HepG2 (cell line): ENCODE measurements at regions not wholly inside any gene's neighbourhood (a gene's known extent, or its start where the extent isn't known, plus 50 kb on each side); places are given as distances from the start of the nearest gene placed in this dataset.

ENCODE experiments used
- CHD2 ChIP-seq: IDR thresholded peaks from 2 replicates; pipeline ENCODE4 v1.6.1; 2011; ENCODE audit warnings: low read depth, low read length, improper control_type of control experiment
- ETV5 ChIP-seq: IDR thresholded peaks from 2 replicates; pipeline ENCODE4 v1.6.1; 2018; ENCODE audit warnings: missing biosample characterization, missing genetic modification reagents, inconsistent platforms, borderline replicate concordance
- FOXP4 ChIP-seq: sonication (generic); formaldehyde crosslinking; IDR thresholded peaks from 2 replicates; pipeline ENCODE4 v1.4.0; 2020; ENCODE audit warnings: missing genetic modification reagents
- HDAC2 ChIP-seq: sonication (generic); formaldehyde crosslinking; IDR thresholded peaks from 2 replicates; pipeline ENCODE4 v1.4.0; 2020; ENCODE audit warnings: missing genetic modification reagents
- HHEX ChIP-seq: IDR thresholded peaks from 2 replicates; pipeline ENCODE4 v1.6.1; 2016; ENCODE audit warnings: control low read depth
- HMGXB4 ChIP-seq, 2 experiments: sonication (generic) in 1 of 2; formaldehyde crosslinking in 1 of 2; IDR thresholded peaks; 2 replicates each; pipeline versions ENCODE4 v1.4.0 to v1.6.1; 2018 to 2020; ENCODE audit warnings: missing genetic modification reagents in 2 of 2, borderline replicate concordance in 1 of 2, low read depth in 1 of 2, mild to moderate bottlenecking in 1 of 2, missing biosample characterization in 1 of 2
- HNF1A ChIP-seq, 2 experiments: sonication (generic) in 1 of 2; formaldehyde crosslinking in 1 of 2; IDR thresholded peaks; 2 replicates each; pipeline versions ENCODE4 v1.4.0 to v1.6.1; 2016 to 2020; ENCODE audit warnings: borderline replicate concordance in 1 of 2, low read depth in 1 of 2, mild to moderate bottlenecking in 1 of 2, missing genetic modification reagents in 1 of 2
- MEIS2 ChIP-seq: sonication (generic); formaldehyde crosslinking; IDR thresholded peaks from 2 replicates; pipeline ENCODE4 v1.9.0; 2021; ENCODE audit warnings: mild to moderate bottlenecking, missing genetic modification reagents
- SALL2 ChIP-seq: sonication (generic); formaldehyde crosslinking; IDR thresholded peaks from 2 replicates; pipeline ENCODE4 v1.8.1; 2023; ENCODE audit warnings: mild to moderate bottlenecking, missing genetic modification reagents, inconsistent platforms
- ZBTB25 ChIP-seq: IDR thresholded peaks from 2 replicates; pipeline ENCODE4 v1.6.1; 2018; ENCODE audit warnings: missing genetic modification reagents
- ZFP1 ChIP-seq: IDR thresholded peaks from 2 replicates; pipeline ENCODE4 v1.6.1; 2016
- ZFP90 ChIP-seq: sonication (generic); formaldehyde crosslinking; IDR thresholded peaks from 2 replicates; pipeline ENCODE4 v1.8.0; 2022; ENCODE audit warnings: missing genetic modification reagents, mild to moderate bottlenecking, inconsistent platforms, borderline replicate concordance
- ZNF160 ChIP-seq: sonication (generic); formaldehyde crosslinking; IDR thresholded peaks from 2 replicates; pipeline ENCODE4 v1.8.0; 2022; ENCODE audit warnings: mild to moderate bottlenecking, inconsistent platforms, missing genetic modification reagents
- ZNF331 ChIP-seq: sonication (generic); formaldehyde crosslinking; IDR thresholded peaks from 2 replicates; pipeline ENCODE4 v1.4.0; 2020; ENCODE audit warnings: missing genetic modification reagents
- ZNF343 ChIP-seq: sonication (generic); formaldehyde crosslinking; IDR thresholded peaks from 2 replicates; pipeline ENCODE4 v1.4.0; 2020; ENCODE audit warnings: mild to moderate bottlenecking, missing genetic modification reagents
- ZNF414 ChIP-seq: sonication (generic); formaldehyde crosslinking; IDR thresholded peaks from 2 replicates; pipeline ENCODE4 v1.5.0; 2020; ENCODE audit warnings: missing genetic modification reagents
- ZNF558 ChIP-seq: sonication (generic); formaldehyde crosslinking; IDR thresholded peaks from 2 replicates; pipeline ENCODE4 v1.9.0; 2022; ENCODE audit warnings: mild to moderate bottlenecking, missing genetic modification reagents, borderline replicate concordance

GRCh38 chr10:33509231-33509831 lies 174.9 kb upstream of the NRP1 start (continued):
- TF ChIP-seq HNF1A (IDR thresholded peaks at IDR 0.05; ENCODE audit: low read depth) (no peak), HNF1A (CRISPR knock-in tag; IDR thresholded peaks at IDR 0.05; ENCODE audit: borderline replicate concordance) (peak; percentile 57; the same call in 1 of the 2 replicates), ZFP90 (CRISPR knock-in tag) (no peak), HDAC2 (CRISPR knock-in tag) (peak; percentile 23; the same call in 1 of the 2 replicates), ZNF414 (CRISPR knock-in tag) (peak; percentile 33; the same call in 1 of the 2 replicates), HHEX (CRISPR knock-in tag) (no peak), CHD2 (no peak), ZNF160 (CRISPR knock-in tag) (no peak), SALL2 (CRISPR knock-in tag) (no peak), ETV5 (CRISPR knock-in tag) (peak; percentile 69; the same call in 1 of the 2 replicates), FOXP4 (CRISPR knock-in tag) (0 out of 2 replicates have a peak, but pooled peaks have one; percentile 42), ZBTB25 (no peak), ZFP1 (CRISPR knock-in tag) (peak; percentile 94; the same call in 1 of the 2 replicates), MEIS2 (CRISPR knock-in tag) (peak; percentile 54; the same call in 1 of the 2 replicates), HMGXB4 (CRISPR knock-in tag; IDR thresholded peaks at IDR 0.05; ENCODE audit: borderline replicate concordance in 1 of 2, low read depth in 1 of 2) (peak in 1 of 2 experiments; percentile 33; a peak in 1 of 4 replicates), ZNF343 (CRISPR knock-in tag) (0 out of 2 replicates have a peak, but pooled peaks have one; percentile 29), ZNF558 (no peak), ZNF331 (CRISPR knock-in tag) (peak; percentile 21; the same call in 1 of the 2 replicates)
